Esophagus squamous epithelium (tissue), 4 donors: ENCODE measurements at regions not wholly inside any gene's neighbourhood (a gene's known extent, or its start where the extent isn't known, plus 50 kb on each side); places are given as distances from the start of the nearest gene placed in this dataset.

ENCODE experiments used
- CTCF ChIP-seq, 6 experiments: fragments of 450-650 bp in 4 of 6; fragments of 200-600 bp in 2 of 6; sonication (generic) in 2 of 6; IDR thresholded peaks; one replicate each; pipeline ENCODE4 v1.5.1; 2016 to 2019; ENCODE audit warnings: antibody characterized with exemption in 6 of 6, mild to moderate bottlenecking in 4 of 6, moderate library complexity in 4 of 6
- POLR2A ChIP-seq, 4 donors: fragments of 450-650 bp; IDR thresholded peaks; one replicate each; pipeline ENCODE4 v1.6.1; 2017; ENCODE audit warnings: antibody characterized with exemption in 4 of 4, mild to moderate bottlenecking in 4 of 4, moderate library complexity in 3 of 4

- TF ChIP-seq CTCF (IDR thresholded peaks at IDR 0.05), result no peak
- no peak for TF ChIP-seq POLR2A (IDR thresholded peaks at IDR 0.05)
Observed at GRCh38 chr4:116546759-116547158, 538.6 kb downstream of the TRAM1L1 start.
